Mesendoderm (in vitro differentiated cells): ENCODE measurements at regions not wholly inside any gene's neighbourhood (a gene's known extent, or its start where the extent isn't known, plus 50 kb on each side); places are given as distances from the start of the nearest gene placed in this dataset.

ENCODE experiments used
- DNase-seq: peaks from one replicate; pipeline ENCODE4 v3.0.0; 2013
- H2AK5ac ChIP-seq: 2 replicates; pipeline ENCODE4 v1.6.1; 2013; ENCODE audit warnings: low read length, inconsistent platforms
- H2BK120ac ChIP-seq: 2 replicates; pipeline ENCODE4 v1.6.1; 2013; ENCODE audit warnings: low read depth, mild to moderate bottlenecking, low read length, moderate library complexity, mixed read lengths
- H2BK15ac ChIP-seq: replicated peaks from 2 replicates; pipeline ENCODE4 v1.6.1; 2013; ENCODE audit warnings: low read depth, mild to moderate bottlenecking, moderate library complexity
- H2BK5ac ChIP-seq: 2 replicates; pipeline ENCODE4 v1.6.1; 2013; ENCODE audit warnings: low read length, inconsistent platforms
- H3K18ac ChIP-seq: 2 replicates; pipeline ENCODE4 v1.6.1; 2013; ENCODE audit warnings: mild to moderate bottlenecking, low read length, mixed read lengths
- H3K23ac ChIP-seq: one replicate; pipeline ENCODE4 v1.6.1; 2013; ENCODE audit warnings: low read length
- H3K27ac ChIP-seq: 2 replicates; pipeline ENCODE4 v1.5.1; 2013; ENCODE audit warnings: low read depth, mild to moderate bottlenecking, inconsistent platforms, low read length, moderate library complexity
- H3K27me3 ChIP-seq: 2 replicates; pipeline ENCODE4 v1.6.1; 2013; ENCODE audit warnings: low read length, control low read depth, mild to moderate bottlenecking, inconsistent platforms; ENCODE audit not compliant: insufficient read depth, poor library complexity
- H3K36me3 ChIP-seq: 2 replicates; pipeline ENCODE4 v1.6.1; 2013; ENCODE audit warnings: low read length, inconsistent platforms; ENCODE audit not compliant: control insufficient read depth, insufficient read depth
- H3K4ac ChIP-seq: one replicate; pipeline ENCODE4 v1.6.1; 2013; ENCODE audit warnings: low read depth, mild to moderate bottlenecking, low read length, moderate library complexity
- H3K4me1 ChIP-seq: 2 replicates; pipeline ENCODE4 v1.6.1; 2013; ENCODE audit warnings: low read depth, low read length, inconsistent platforms; ENCODE audit not compliant: control insufficient read depth
- H3K4me2 ChIP-seq: 2 replicates; pipeline ENCODE4 v1.6.1; 2013; ENCODE audit warnings: low read length
- H3K4me3 ChIP-seq: 2 replicates; pipeline ENCODE4 v1.5.1; 2013; ENCODE audit warnings: mild to moderate bottlenecking, low read length
- H3K56ac ChIP-seq: one replicate; pipeline ENCODE4 v1.6.1; 2013; ENCODE audit warnings: low read length
- H3K79me1 ChIP-seq: 2 replicates; pipeline ENCODE4 v1.6.1; 2013; ENCODE audit warnings: low read length, inconsistent platforms
- H3K79me2 ChIP-seq: 2 replicates; pipeline ENCODE4 v1.6.1; 2013; ENCODE audit warnings: mild to moderate bottlenecking, low read length; ENCODE audit not compliant: control insufficient read depth, insufficient read depth
- H3K9ac ChIP-seq: 2 replicates; pipeline ENCODE4 v1.6.1; 2013; ENCODE audit warnings: low read length, inconsistent platforms
- H4K5ac ChIP-seq: one replicate; pipeline ENCODE4 v1.6.1; 2013; ENCODE audit warnings: low read length
- H4K8ac ChIP-seq: one replicate; pipeline ENCODE4 v1.6.1; 2013; ENCODE audit warnings: low read depth, mild to moderate bottlenecking, control low read depth, low read length, moderate library complexity
- WGBS: extraction: QIAGEN DNeasy Blood & Tissue Kit; methylation state at CpG from one replicate; pipeline ENCODE4 v1.1.7; 2013; ENCODE audit warnings: low lambda C conversion rate, missing lambda C conversion rate; ENCODE audit not compliant: insufficient coverage; ENCODE audit errors: extremely low coverage; 5-methylcytosine and 5-hydroxymethylcytosine counted together

DNA sequence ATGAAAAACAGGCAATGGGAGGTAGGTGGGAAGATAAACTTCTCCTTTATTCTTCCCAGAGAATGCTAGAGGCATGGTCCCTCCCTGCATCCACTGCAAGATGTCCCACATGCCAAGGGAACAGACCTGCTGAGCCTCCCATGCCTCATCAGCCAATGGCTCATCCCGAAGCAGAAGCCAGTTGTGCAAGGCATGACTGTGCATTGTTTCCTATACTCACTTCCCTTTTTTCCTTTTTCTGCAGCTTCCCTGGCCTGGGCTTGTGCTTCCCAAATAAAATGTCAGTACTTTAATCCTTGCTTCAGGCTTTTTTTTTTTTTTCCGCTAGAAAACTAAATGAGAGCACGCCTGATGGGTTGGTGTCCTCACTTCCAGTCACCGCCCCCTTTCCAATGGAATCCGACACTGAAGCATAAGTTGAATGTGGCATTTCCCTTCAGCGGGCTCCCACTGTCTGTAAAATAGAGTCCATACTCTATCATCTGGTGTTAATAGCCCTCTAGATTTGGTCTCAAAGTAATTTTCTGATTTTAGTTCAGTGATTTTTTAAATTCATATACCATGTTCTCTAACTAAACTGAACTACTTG, 239.0 kb upstream of the JADE1 start:
- WGBS, result no CpG with 5 or more reads among the region's 6 CpGs

GRCh38 chr4:128566693-128567092, 242.8 kb upstream of the JADE1 start:
- Histone ChIP-seq H3K79me1 (no peaks in the 10 kb centered on the region), H2AK5ac (no peak overlapping the region), H3K4me1 (no peaks in the 10 kb centered on the region), H3K79me2 (no peaks in the 10 kb centered on the region), H3K4me2 (no peak overlapping the region), H3K23ac (no peak overlapping the region), H2BK15ac (peak overlapping the region; percentile 1), H3K9ac (no peak overlapping the region), H3K27me3 (no peaks in the 10 kb centered on the region), H2BK5ac (no peak overlapping the region), H2BK120ac (no peak overlapping the region), H3K56ac (no peak overlapping the region), H4K8ac (no peak overlapping the region), H3K27ac (no peak overlapping the region), H4K5ac (no peak overlapping the region), H3K18ac (no peak overlapping the region), H3K4me3 (no peak overlapping the region), H3K4ac (no peak overlapping the region), H3K36me3 (no peaks in the 10 kb centered on the region)
- no CpG with 5 or more reads among the region's 2 CpGs for WGBS
- no peak for DNase-seq

More for the DNA sequence above, 239.0 kb upstream of the JADE1 start:
- peak; percentile 34 for DNase-seq
- Histone ChIP-seq H4K5ac (no peak overlapping the region), H3K18ac (no peak overlapping the region), H3K9ac (no peak overlapping the region), H3K4ac (no peak overlapping the region), H3K23ac (no peak overlapping the region), H4K8ac (no peak overlapping the region), H3K4me1 (no peaks in the 10 kb centered on the region), H3K79me1 (no peaks in the 10 kb centered on the region), H3K56ac (no peak overlapping the region), H3K4me3 (no peak overlapping the region), H2BK5ac (no peak overlapping the region), H2BK15ac (no peak overlapping the region), H3K27me3 (no peaks in the 10 kb centered on the region), H3K27ac (no peak overlapping the region), H3K79me2 (no peaks in the 10 kb centered on the region), H2BK120ac (no peak overlapping the region), H3K4me2 (no peak overlapping the region), H2AK5ac (no peak overlapping the region), H3K36me3 (no peaks in the 10 kb centered on the region)

DNA sequence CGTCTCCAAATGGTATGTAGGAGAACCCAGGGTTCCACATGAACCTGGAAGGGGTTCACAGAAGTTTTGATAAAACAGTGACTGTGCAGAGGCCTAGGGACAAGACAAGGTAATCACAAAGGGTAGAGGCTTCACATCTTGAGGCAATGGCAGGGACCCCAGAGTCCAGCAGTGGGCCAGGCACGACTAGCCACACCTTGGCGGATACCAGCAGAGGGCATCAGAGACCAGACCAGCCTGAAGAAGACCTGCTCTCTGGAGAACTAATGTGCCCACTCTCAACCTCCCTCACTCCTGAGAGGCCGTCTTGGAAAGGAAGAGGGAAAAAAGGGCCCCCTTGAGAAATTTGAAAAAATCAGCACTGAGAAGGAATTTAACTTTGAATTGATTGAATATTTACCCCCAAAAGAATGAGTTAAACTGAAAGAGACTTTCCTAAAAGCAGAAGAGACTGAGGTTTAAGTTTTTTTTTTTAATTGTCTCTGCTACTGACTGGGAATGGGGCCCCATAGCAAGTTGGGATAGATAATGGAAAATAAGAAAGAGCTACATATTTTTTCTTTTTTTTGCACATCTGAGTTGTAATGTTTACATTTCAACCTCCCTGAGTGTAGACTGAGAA, 243.8 kb upstream of the JADE1 start:
- Histone ChIP-seq H2BK5ac (no peak overlapping the region), H3K56ac (no peak overlapping the region), H3K79me2 (no peaks in the 10 kb centered on the region), H3K9ac (no peak overlapping the region), H3K23ac (no peak overlapping the region), H3K4me2 (no peak overlapping the region), H3K4me3 (no peak overlapping the region), H3K18ac (peak overlapping the region; percentile 88), H3K4ac (no peak overlapping the region), H3K36me3 (no peaks in the 10 kb centered on the region), H2AK5ac (no peak overlapping the region), H4K8ac (no peak overlapping the region), H4K5ac (no peak overlapping the region), H3K4me1 (no peaks in the 10 kb centered on the region), H2BK15ac (peak overlapping the region; percentile 1), H2BK120ac (no peak overlapping the region), H3K27me3 (no peaks in the 10 kb centered on the region), H3K79me1 (no peaks in the 10 kb centered on the region), H3K27ac (no peak overlapping the region)
- peak; percentile 78 for DNase-seq
- no CpG with 5 or more reads among the region's 4 CpGs for WGBS

GRCh38 chr4:128565054-128565453, 244.4 kb upstream of the JADE1 start:
- no peaks in the 10 kb centered on the region for H3K4me1 ChIP-seq
- no peak overlapping the region for H4K5ac ChIP-seq
- H3K79me1 ChIP-seq, result no peaks in the 10 kb centered on the region
- H3K4ac ChIP-seq, result no peak overlapping the region
- H3K36me3 ChIP-seq, result no peaks in the 10 kb centered on the region
- H3K4me3 ChIP-seq, result no peak overlapping the region
- no peak overlapping the region for H4K8ac ChIP-seq
- H3K9ac ChIP-seq, result no peak overlapping the region
- no peak overlapping the region for H3K27ac ChIP-seq
- no peaks in the 10 kb centered on the region for H3K79me2 ChIP-seq
- no peak overlapping the region for H2BK15ac ChIP-seq
- no peak overlapping the region for H2AK5ac ChIP-seq
- H3K27me3 ChIP-seq, result no peaks in the 10 kb centered on the region
- no peak overlapping the region for H2BK5ac ChIP-seq
- no peak overlapping the region for H3K4me2 ChIP-seq
- no peak overlapping the region for H2BK120ac ChIP-seq
- no peak for DNase-seq
- H3K18ac ChIP-seq, result no peak overlapping the region
- no peak overlapping the region for H3K23ac ChIP-seq
- no peak overlapping the region for H3K56ac ChIP-seq
- no CpG with 5 or more reads among the region's 2 CpGs for WGBS

DNA sequence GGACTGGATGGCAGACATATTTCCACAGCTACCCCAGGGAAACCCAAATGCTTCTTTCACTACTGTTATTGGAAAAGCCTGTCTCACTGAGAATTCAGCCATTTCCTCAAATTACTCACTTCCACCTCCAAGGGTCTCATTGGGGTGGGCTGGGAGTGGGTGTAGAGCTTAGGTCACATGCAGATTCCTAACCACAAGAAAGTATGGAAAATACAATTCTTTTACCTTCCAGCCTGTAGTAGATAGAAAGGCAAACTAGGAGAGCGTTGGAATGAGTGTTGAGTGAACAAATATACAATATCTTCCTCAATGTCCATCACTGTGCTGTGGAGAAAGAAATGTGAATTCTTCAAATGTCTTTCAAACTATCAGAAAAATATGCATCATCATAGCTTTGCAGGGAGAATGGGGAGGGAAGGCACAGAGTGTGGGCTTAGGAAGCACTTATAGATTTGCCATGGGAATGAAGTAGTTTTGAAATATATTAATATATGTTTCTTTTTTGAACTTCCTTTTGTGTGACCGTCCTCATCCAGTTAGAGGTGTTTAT, 245.3 kb upstream of the JADE1 start:
- Histone ChIP-seq H4K8ac (no peak overlapping the region), H2BK15ac (no peak overlapping the region), H3K79me1 (no peaks in the 10 kb centered on the region), H3K27ac (no peak overlapping the region), H3K18ac (no peak overlapping the region), H3K79me2 (no peaks in the 10 kb centered on the region), H3K56ac (no peak overlapping the region), H3K9ac (no peak overlapping the region), H3K4ac (no peak overlapping the region), H3K4me1 (no peaks in the 10 kb centered on the region), H2AK5ac (no peak overlapping the region), H4K5ac (no peak overlapping the region), H3K27me3 (no peaks in the 10 kb centered on the region), H3K23ac (no peak overlapping the region), H3K4me3 (no peak overlapping the region), H2BK120ac (no peak overlapping the region), H3K4me2 (no peak overlapping the region), H2BK5ac (no peak overlapping the region), H3K36me3 (no peaks in the 10 kb centered on the region)
- DNase-seq, result no peak
- WGBS, result no CpG with 5 or more reads among the region's 2 CpGs
